OCI-LY7 (cell line): ENCODE measurements at regions not wholly inside any gene's neighbourhood (a gene's known extent, or its start where the extent isn't known, plus 50 kb on each side); places are given as distances from the start of the nearest gene placed in this dataset.

Experiments
- CTCF ChIP-seq: fragments of 200-600 bp; sonication (generic); conservative IDR thresholded peaks from 2 replicates; pipeline ENCODE4 v1.5.1; 2014; ENCODE audit warnings: mild to moderate bottlenecking, antibody characterized with exemption, low read length, moderate library complexity, mixed read lengths
- EZH2phosphoT487 ChIP-seq: fragments of 200-600 bp; sonication (generic); IDR thresholded peaks from 2 replicates; pipeline ENCODE4 v1.6.1; 2018; ENCODE audit warnings: low read depth, borderline replicate concordance, mild to moderate bottlenecking, mixed run types, antibody characterized with exemption, low read length, moderate library complexity, mixed read lengths

DNA sequence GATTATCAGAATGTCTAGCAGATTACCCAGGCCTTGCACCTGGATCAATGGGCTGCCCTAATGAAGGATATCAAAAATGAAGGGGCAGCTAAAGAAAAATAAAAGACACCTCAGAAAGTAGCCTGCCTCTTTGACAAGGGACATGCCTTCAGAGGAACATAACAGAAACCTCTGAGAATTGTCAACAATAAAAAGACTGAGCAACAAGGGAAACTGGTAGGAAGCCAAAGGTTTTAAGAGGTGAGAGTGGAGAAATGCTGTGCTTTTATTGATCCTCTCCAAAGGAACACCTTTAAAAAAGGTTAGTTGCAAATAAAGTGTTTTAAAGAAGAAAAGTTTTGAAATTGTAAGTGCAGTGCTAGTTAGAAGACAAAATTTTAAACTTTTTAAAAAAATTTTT, 187.8 kb upstream of the TTC14 start:
- TF ChIP-seq CTCF (no peak), EZH2phosphoT487 (no peak)
